ENCODE measurements at regions not wholly inside any gene's neighbourhood (a gene's known extent, or its start where the extent isn't known, plus 50 kb on each side); places are given as distances from the start of the nearest gene placed in this dataset.

DNA sequence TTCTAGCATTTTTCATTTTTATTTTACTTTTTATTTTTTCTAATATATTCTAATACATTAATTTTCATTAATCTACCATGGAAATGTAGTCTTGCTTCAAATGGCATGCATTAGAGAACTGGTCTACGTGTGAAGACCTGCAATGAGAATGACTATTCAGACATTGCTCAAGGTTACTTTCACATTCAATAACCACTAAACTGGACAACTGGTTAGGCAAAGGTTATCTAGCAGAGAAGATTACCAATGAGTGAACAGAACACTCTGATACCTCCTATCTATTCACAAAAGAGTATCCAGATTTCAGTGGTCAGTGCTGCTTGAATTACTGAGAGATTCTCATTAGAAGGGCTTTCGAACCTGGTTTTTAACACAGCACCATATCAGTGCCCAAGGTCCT, 58.9 kb upstream of the ARHGAP24 start:
- TF ChIP-seq, protein P1, sequence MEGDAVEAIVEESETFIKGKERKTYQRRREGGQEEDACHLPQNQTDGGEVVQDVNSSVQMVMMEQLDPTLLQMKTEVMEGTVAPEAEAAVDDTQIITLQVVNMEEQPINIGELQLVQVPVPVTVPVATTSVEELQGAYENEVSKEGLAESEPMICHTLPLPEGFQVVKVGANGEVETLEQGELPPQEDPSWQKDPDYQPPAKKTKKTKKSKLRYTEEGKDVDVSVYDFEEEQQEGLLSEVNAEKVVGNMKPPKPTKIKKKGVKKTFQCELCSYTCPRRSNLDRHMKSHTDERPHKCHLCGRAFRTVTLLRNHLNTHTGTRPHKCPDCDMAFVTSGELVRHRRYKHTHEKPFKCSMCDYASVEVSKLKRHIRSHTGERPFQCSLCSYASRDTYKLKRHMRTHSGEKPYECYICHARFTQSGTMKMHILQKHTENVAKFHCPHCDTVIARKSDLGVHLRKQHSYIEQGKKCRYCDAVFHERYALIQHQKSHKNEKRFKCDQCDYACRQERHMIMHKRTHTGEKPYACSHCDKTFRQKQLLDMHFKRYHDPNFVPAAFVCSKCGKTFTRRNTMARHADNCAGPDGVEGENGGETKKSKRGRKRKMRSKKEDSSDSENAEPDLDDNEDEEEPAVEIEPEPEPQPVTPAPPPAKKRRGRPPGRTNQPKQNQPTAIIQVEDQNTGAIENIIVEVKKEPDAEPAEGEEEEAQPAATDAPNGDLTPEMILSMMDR (IDR thresholded peaks at IDR 0.05) = no peak
- TF ChIP-seq POLR2A (IDR thresholded peaks at IDR 0.05) = no peak

Measured in right lobe of liver (tissue), 4 donors.